AG09309 (cell line): ENCODE measurements at regions not wholly inside any gene's neighbourhood (a gene's known extent, or its start where the extent isn't known, plus 50 kb on each side); places are given as distances from the start of the nearest gene placed in this dataset.

Experiments used
- DNase-seq: peaks from one replicate; pipeline ENCODE4 v3.0.0-alpha.2; 2010; ENCODE audit warnings: low read depth
- H3K4me3 ChIP-seq: 2 replicates; pipeline ENCODE4 v1.5.1; 2011; ENCODE audit warnings: mild to moderate bottlenecking, low read depth, low read length, moderate library complexity; ENCODE audit not compliant: control insufficient read depth
- CTCF ChIP-seq: IDR thresholded peaks from 2 replicates; pipeline ENCODE4 v1.5.1; 2011; ENCODE audit warnings: mild to moderate bottlenecking, low read depth, low read length, inconsistent platforms; ENCODE audit not compliant: insufficient read depth, control insufficient read depth; ENCODE audit errors: missing control alignments

GRCh38 chr22:34508797-34509196 is 557.2 kb upstream of the ISX start:
- no peak overlapping the region for H3K4me3 ChIP-seq
- no peak for TF ChIP-seq CTCF
- DNase-seq = no peak

GRCh38 chr22:34526681-34527080 is 539.3 kb upstream of the ISX start:
- TF ChIP-seq CTCF = no peak
- H3K4me3 ChIP-seq = no peak overlapping the region
- DNase-seq = no peak

- DNase-seq = no peak
- no peak overlapping the region for H3K4me3 ChIP-seq
- TF ChIP-seq CTCF = no peak
Measured at GRCh38 chr22:34534101-34534500, 531.9 kb upstream of the ISX start.

GRCh38 chr22:34567367-34567766 is 498.6 kb upstream of the ISX start:
- no peak for DNase-seq
- no peak overlapping the region for H3K4me3 ChIP-seq

GRCh38 chr22:34570408-34570807 is 495.6 kb upstream of the ISX start:
- no peak for DNase-seq
- TF ChIP-seq CTCF = no peak
- H3K4me3 ChIP-seq = no peak overlapping the region

More at GRCh38 chr22:34567367-34567766, 498.6 kb upstream of the ISX start:
- TF ChIP-seq CTCF = no peak

GRCh38 chr22:34579519-34579918 is 486.4 kb upstream of the ISX start:
- no peak for TF ChIP-seq CTCF
- no peak for DNase-seq
- H3K4me3 ChIP-seq = no peak overlapping the region
